GM12873 (cell line): ENCODE measurements at regions not wholly inside any gene's neighbourhood (a gene's known extent, or its start where the extent isn't known, plus 50 kb on each side); places are given as distances from the start of the nearest gene placed in this dataset.

Experiments
- CTCF ChIP-seq: IDR thresholded peaks from 2 replicates; pipeline ENCODE4 v1.5.1; 2012; ENCODE audit warnings: low read depth, mild to moderate bottlenecking, moderate library complexity, low read length, control low read depth; ENCODE audit not compliant: insufficient read depth; ENCODE audit errors: missing control alignments

- no peak for TF ChIP-seq CTCF
These were observed 261.8 kb upstream of the CYRIA start for GRCh38 chr2:16927398-16927797.

- no peak for TF ChIP-seq CTCF
These were observed 259.5 kb upstream of the CYRIA start for GRCh38 chr2:16925145-16925544.

- no peak for TF ChIP-seq CTCF
These were observed 246.1 kb upstream of the CYRIA start for GRCh38 chr2:16911746-16912145.

GRCh38 chr2:16908656-16909055 lies 243.0 kb upstream of the CYRIA start:
- TF ChIP-seq CTCF = no peak

GRCh38 chr2:16907645-16908282 lies 242.1 kb upstream of the CYRIA start:
- TF ChIP-seq CTCF = no peak

- TF ChIP-seq CTCF = peak; percentile 92
These were observed 234.9 kb upstream of the CYRIA start for GRCh38 chr2:16900405-16901025.

GRCh38 chr2:16899958-16900357 lies 234.3 kb upstream of the CYRIA start:
- TF ChIP-seq CTCF = no peak
